ENCODE measurements at regions not wholly inside any gene's neighbourhood (a gene's known extent, or its start where the extent isn't known, plus 50 kb on each side); places are given as distances from the start of the nearest gene placed in this dataset.
"Not testable (repeated sequence)": the region's sequence is repeated elsewhere in the genome, so short reads cannot be mapped to it uniquely, and the experiment has no call there.

GRCh38 chr5:72711351-72711750 lies 105.1 kb upstream of the TNPO1 start:
- Histone ChIP-seq H3K36me3 (no peaks in the 10 kb centered on the region), H3K4me1 (no peaks in the 10 kb centered on the region), H3K27me3 (no peaks in the 10 kb centered on the region), H3K4me3 (no peak overlapping the region), H3K9me3 (peaks cover 0 to 7% (median 0%) of the 10 kb centered on the region in 12 donors), H3K27ac (no peak overlapping the region)
- WGBS, 4 donors = 41 to 70% (median 59%) methylated on average over 2 of the region's 2 CpGs
- TF ChIP-seq POLR2A (IDR thresholded peaks at IDR 0.05) (no peak), CTCF (IDR thresholded peaks at IDR 0.05) (no peak)
- DNase-seq = no peak
- ATAC-seq = no peak
- intact Hi-C loops (cut with DNase I) = no loop called here

- Histone ChIP-seq H3K36me3 (no peaks in the 10 kb centered on the region), H3K4me3 (no peak overlapping the region), H3K4me1 (no peaks in the 10 kb centered on the region), H3K27me3 (no peaks in the 10 kb centered on the region), H3K9me3 (peaks cover 0 to 7% (median 0%) of the 10 kb centered on the region in 12 donors), H3K27ac (no peak overlapping the region)
- WGBS, 4 donors = 82 to 93% (median 89%) methylated on average over 1 of the region's 1 CpG
- TF ChIP-seq POLR2A (IDR thresholded peaks at IDR 0.05) = no peak
- DNase-seq = no peak
- intact Hi-C loops (cut with DNase I) = no loop called here
- no peak for ATAC-seq
These were observed 107.1 kb upstream of the TNPO1 start for GRCh38 chr5:72709341-72709740.

GRCh38 chr5:72705178-72705577 lies 111.3 kb upstream of the TNPO1 start:
- Histone ChIP-seq H3K27ac (no peak overlapping the region), H3K9me3 (peaks cover 0 to 7% (median 0%) of the 10 kb centered on the region in 12 donors), H3K4me3 (no peak overlapping the region), H3K36me3 (no peaks in the 10 kb centered on the region), H3K4me1 (no peaks in the 10 kb centered on the region), H3K27me3 (no peaks in the 10 kb centered on the region)
- intact Hi-C loops (cut with DNase I) = no loop called here
- WGBS, 4 donors = 84 to 93% (median 88%) methylated on average over 1 of the region's 1 CpG
- DNase-seq (no peak), ATAC-seq (no peak)
- no peak for TF ChIP-seq CTCF (IDR thresholded peaks at IDR 0.05)
- no peak for TF ChIP-seq POLR2A (IDR thresholded peaks at IDR 0.05)

- no peak for TF ChIP-seq POLR2A (IDR thresholded peaks at IDR 0.05)
- no peak for TF ChIP-seq CTCF (IDR thresholded peaks at IDR 0.05)
- Histone ChIP-seq H3K4me1 (no peaks in the 10 kb centered on the region), H3K27ac (no peak overlapping the region), H3K9me3 (peaks cover 0 to 7% (median 0%) of the 10 kb centered on the region in 12 donors), H3K36me3 (no peaks in the 10 kb centered on the region), H3K4me3 (no peak overlapping the region), H3K27me3 (no peaks in the 10 kb centered on the region)
- 60 to 88% (median 85%) methylated on average over 2 of the region's 2 CpGs for WGBS, 4 donors
- ATAC-seq (no peak), DNase-seq (no peak)
- intact Hi-C loops (cut with DNase I) = no loop called here
These were observed 112.6 kb upstream of the TNPO1 start for GRCh38 chr5:72703876-72704275.

GRCh38 chr5:72702881-72703434 lies 113.5 kb upstream of the TNPO1 start:
- no peaks in the 10 kb centered on the region for H3K27me3 ChIP-seq
- TF ChIP-seq CTCF (IDR thresholded peaks at IDR 0.05) (no peak), POLR2A (IDR thresholded peaks at IDR 0.05) (no peak)
- DNase-seq (no peak), ATAC-seq (no peak)
- H3K4me3 ChIP-seq = no peak overlapping the region
- no peak overlapping the region for H3K27ac ChIP-seq
- WGBS, 4 donors = 70 to 85% (median 80%) methylated on average over 5 of the region's 5 CpGs
- peaks cover 0 to 3% (median 0%) of the 10 kb centered on the region in 12 donors for H3K9me3 ChIP-seq
- H3K36me3 ChIP-seq = no peaks in the 10 kb centered on the region
- intact Hi-C loops (cut with DNase I) = no loop called here
- H3K4me1 ChIP-seq = no peaks in the 10 kb centered on the region

- H3K4me1 ChIP-seq; H3K4me3 ChIP-seq; ATAC-seq; H3K9me3 ChIP-seq; DNase-seq; H3K27me3 ChIP-seq; H3K27ac ChIP-seq; intact Hi-C loops (cut with DNase I); H3K36me3 ChIP-seq: not testable (repeated sequence)
These were observed 114.4 kb upstream of the TNPO1 start for GRCh38 chr5:72702105-72702504.
